GM12872 (cell line): ENCODE measurements at regions not wholly inside any gene's neighbourhood (a gene's known extent, or its start where the extent isn't known, plus 50 kb on each side); places are given as distances from the start of the nearest gene placed in this dataset.

Experiments
- CTCF ChIP-seq: IDR thresholded peaks from 3 replicates; pipeline ENCODE4 v1.5.1; 2011; ENCODE audit warnings: low read depth, mild to moderate bottlenecking, low read length, moderate library complexity; ENCODE audit not compliant: insufficient read depth

GRCh38 chr6:23601811-23602345, 524.1 kb upstream of the NRSN1 start:
- no peak for TF ChIP-seq CTCF

GRCh38 chr6:23608931-23609435, 517.0 kb upstream of the NRSN1 start:
- TF ChIP-seq CTCF, result no peak

GRCh38 chr6:23611776-23612381, 514.1 kb upstream of the NRSN1 start:
- TF ChIP-seq CTCF, result no peak

- no peak for TF ChIP-seq CTCF
Observed at GRCh38 chr6:23618366-23618765, 507.6 kb upstream of the NRSN1 start.

GRCh38 chr6:23620911-23621401, 505.1 kb upstream of the NRSN1 start:
- TF ChIP-seq CTCF, result no peak

- no peak for TF ChIP-seq CTCF
Observed at GRCh38 chr6:23630726-23631635, 495.0 kb upstream of the NRSN1 start.

GRCh38 chr6:23633996-23634395, 492.0 kb upstream of the NRSN1 start:
- TF ChIP-seq CTCF, result no peak
